ENCODE measurements at regions not wholly inside any gene's neighbourhood (a gene's known extent, or its start where the extent isn't known, plus 50 kb on each side); places are given as distances from the start of the nearest gene placed in this dataset.

DNA sequence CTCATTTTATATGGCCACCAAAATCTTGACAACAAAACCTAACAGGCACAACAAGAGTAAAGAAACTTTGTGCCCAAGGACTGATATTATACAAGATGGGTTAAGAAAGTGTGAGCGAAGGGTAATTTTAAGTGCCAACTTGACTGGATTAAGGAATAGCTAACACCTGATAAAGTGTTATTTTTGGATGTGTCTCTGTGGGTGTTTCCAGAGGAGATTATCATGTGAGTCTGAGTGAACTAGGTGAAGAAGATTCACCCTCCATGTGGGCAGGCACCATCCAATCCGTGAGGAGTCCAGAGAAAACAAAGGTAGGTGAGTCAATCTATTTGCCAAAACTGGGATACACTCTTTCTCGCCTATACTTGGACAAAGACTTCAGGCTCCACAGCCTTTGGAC, 461.6 kb downstream of the ETS1 start:
- H3K4me1 ChIP-seq (ENCODE audit: control insufficient read depth, insufficient read depth, low read length): no peaks in the 10 kb centered on the region
- no peak overlapping the region for H2BK15ac ChIP-seq (ENCODE audit: low read depth, low read length)
- no peaks in the 10 kb centered on the region for H3K9me1 ChIP-seq (ENCODE audit: insufficient read depth, low read length)
- ChIA-PET POLR2A (ENCODE audit: unreplicated experiment) (no interaction called here), CTCF (interaction anchor here (1.5 kb wide), 1 partner anchor 32 kb away, joined by 3 read pairs; no protein-coding TSS in a partner anchor)
- H3K27me3 ChIP-seq (ENCODE audit: control insufficient read depth, insufficient read depth, low read length): peaks cover 7% of the 10 kb centered on the region; the same call in 1 of the 2 replicates
- no peak overlapping the region for H2BK5ac ChIP-seq (ENCODE audit: low read depth, low read length, poor library complexity, severe bottlenecking)
- H3K9ac ChIP-seq (ENCODE audit: low read depth, low read length): no peak overlapping the region
- H3K4me3 ChIP-seq (ENCODE audit: insufficient read depth, low read depth, low read length): no peak overlapping the region
- dilution Hi-C loops (cut with HindIII; ENCODE audit: low sequenced_read_pairs, unreplicated experiment): no loop called here
- H2AK5ac ChIP-seq (ENCODE audit: low read depth, low read length): no peak overlapping the region
- 80% methylated on average over 1 of the region's 3 CpGs; no CpG with 5 or more reads in 1 of the 2 experiments for WGBS, 2 experiments (ENCODE audit: extremely low coverage in 2 of 2, insufficient read length in 1 of 2)
- no peak overlapping the region for H3K4ac ChIP-seq (ENCODE audit: low read depth, low read length)
- H4K20me1 ChIP-seq (ENCODE audit: insufficient read depth, low read length): no peaks in the 10 kb centered on the region
- no peak for ATAC-seq (ENCODE audit: low read depth)
- TF ChIP-seq MAZ (IDR thresholded peaks at IDR 0.05; ENCODE audit: borderline replicate concordance, low read depth, low read length): no peak
- TF ChIP-seq CEBPB (IDR thresholded peaks at IDR 0.05; ENCODE audit: low read depth, low read length): no peak
- TF ChIP-seq MAFK (IDR thresholded peaks at IDR 0.05; ENCODE audit: low read depth, low read length): no peak
- no peak for TF ChIP-seq MXI1 (IDR thresholded peaks at IDR 0.05; ENCODE audit: borderline replicate concordance, low read depth, low read length)
- TF ChIP-seq RFX5 (IDR thresholded peaks at IDR 0.05; ENCODE audit: low read depth, low read length): no peak
- TF ChIP-seq FOS (IDR thresholded peaks at IDR 0.05; ENCODE audit: low read depth, low read length): no peak
- TF ChIP-seq CHD1 (IDR thresholded peaks at IDR 0.05; ENCODE audit: low read depth, low read length): no peak
- TF ChIP-seq, protein P1, sequence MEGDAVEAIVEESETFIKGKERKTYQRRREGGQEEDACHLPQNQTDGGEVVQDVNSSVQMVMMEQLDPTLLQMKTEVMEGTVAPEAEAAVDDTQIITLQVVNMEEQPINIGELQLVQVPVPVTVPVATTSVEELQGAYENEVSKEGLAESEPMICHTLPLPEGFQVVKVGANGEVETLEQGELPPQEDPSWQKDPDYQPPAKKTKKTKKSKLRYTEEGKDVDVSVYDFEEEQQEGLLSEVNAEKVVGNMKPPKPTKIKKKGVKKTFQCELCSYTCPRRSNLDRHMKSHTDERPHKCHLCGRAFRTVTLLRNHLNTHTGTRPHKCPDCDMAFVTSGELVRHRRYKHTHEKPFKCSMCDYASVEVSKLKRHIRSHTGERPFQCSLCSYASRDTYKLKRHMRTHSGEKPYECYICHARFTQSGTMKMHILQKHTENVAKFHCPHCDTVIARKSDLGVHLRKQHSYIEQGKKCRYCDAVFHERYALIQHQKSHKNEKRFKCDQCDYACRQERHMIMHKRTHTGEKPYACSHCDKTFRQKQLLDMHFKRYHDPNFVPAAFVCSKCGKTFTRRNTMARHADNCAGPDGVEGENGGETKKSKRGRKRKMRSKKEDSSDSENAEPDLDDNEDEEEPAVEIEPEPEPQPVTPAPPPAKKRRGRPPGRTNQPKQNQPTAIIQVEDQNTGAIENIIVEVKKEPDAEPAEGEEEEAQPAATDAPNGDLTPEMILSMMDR (conservative IDR thresholded peaks at IDR 0.05; ENCODE audit: low read depth, low read length): no peak
- no peak for TF ChIP-seq NFE2L2 (IDR thresholded peaks at IDR 0.05; ENCODE audit: low read depth, low read length)
- no peak for TF ChIP-seq POLR2A (IDR thresholded peaks at IDR 0.05; ENCODE audit: low read depth, low read length)
- TF ChIP-seq RAD21 (IDR thresholded peaks at IDR 0.05; ENCODE audit: low read length): no peak
- H4K91ac ChIP-seq (ENCODE audit: insufficient read depth, low read depth, low read length): no peak overlapping the region
- H3K18ac ChIP-seq (ENCODE audit: low read depth, low read length): no peak overlapping the region
- H3K79me1 ChIP-seq (ENCODE audit: low read depth in 1 of 2, low read length in 2 of 2): no peaks in the 10 kb centered on the region
- H3K14ac ChIP-seq (replicated peaks; ENCODE audit: low read depth, low read length): no peak overlapping the region
- H2AFZ ChIP-seq (replicated peaks; ENCODE audit: low read length, poor library complexity): no peak overlapping the region
- H3K23ac ChIP-seq (ENCODE audit: low read depth, low read length): no peak overlapping the region
- no TSS peak for BruUV-seq (replicated peaks)
- DNase-seq: no peak
- H3K27ac ChIP-seq (ENCODE audit: insufficient read depth, low read length): no peak overlapping the region
- H2AK9ac ChIP-seq (replicated peaks; ENCODE audit: low read depth, low read length, poor library complexity): no peak overlapping the region
- no peak overlapping the region for H2BK20ac ChIP-seq (ENCODE audit: low read depth, low read length)
- H3K56ac ChIP-seq (ENCODE audit: extremely low read depth, insufficient read depth, low read length): no peak overlapping the region
- no peaks in the 10 kb centered on the region for H3K9me3 ChIP-seq (ENCODE audit: control insufficient read depth, insufficient read depth, low read length)
- intact Hi-C loops (cut with micrococcal nuclease): no loop called here
- H2BK120ac ChIP-seq (ENCODE audit: low read depth, low read length): no peak overlapping the region
- no peak overlapping the region for H4K8ac ChIP-seq (ENCODE audit: low read depth in 2 of 2, low read length in 2 of 2)
- H3K36me3 ChIP-seq (ENCODE audit: control insufficient read depth, insufficient read depth, low read length): no peaks in the 10 kb centered on the region
- no peak overlapping the region for H3K4me2 ChIP-seq (ENCODE audit: low read depth, low read length)
- no peak overlapping the region for H4K5ac ChIP-seq (ENCODE audit: low read depth, low read length)
- in situ Hi-C loops (cut with MboI; ENCODE audit: low sequenced_read_pairs): no loop called here
